H9 (cell line): ENCODE measurements at regions not wholly inside any gene's neighbourhood (a gene's known extent, or its start where the extent isn't known, plus 50 kb on each side); places are given as distances from the start of the nearest gene placed in this dataset.

Source experiments
- DNase-seq: peaks from one replicate; pipeline ENCODE4 v3.0.0-alpha.2; 2017
- H2AFZ ChIP-seq: one replicate; pipeline ENCODE4 v1.6.1; 2013; ENCODE audit warnings: mild to moderate bottlenecking, low read length, control low read depth, moderate library complexity
- H2AK5ac ChIP-seq: 2 replicates; pipeline ENCODE4 v1.6.1; 2013; ENCODE audit warnings: low read length, control low read depth, mixed read lengths; ENCODE audit not compliant: insufficient read length
- H2BK120ac ChIP-seq: one replicate; pipeline ENCODE4 v1.6.1; 2013; ENCODE audit warnings: low read depth, mild to moderate bottlenecking, low read length, control low read depth, inconsistent platforms; ENCODE audit not compliant: poor library complexity, severe bottlenecking
- H2BK12ac ChIP-seq: 2 replicates; pipeline ENCODE4 v1.6.1; 2013; ENCODE audit warnings: low read length, control low read depth, mixed read lengths, low read depth; ENCODE audit not compliant: insufficient read length
- H2BK15ac ChIP-seq: 2 replicates; pipeline ENCODE4 v1.6.1; 2013; ENCODE audit warnings: low read depth, low read length, control low read depth
- H2BK20ac ChIP-seq: one replicate; pipeline ENCODE4 v1.6.1; 2013; ENCODE audit warnings: low read depth, mild to moderate bottlenecking, low read length, control low read depth, inconsistent platforms; ENCODE audit not compliant: poor library complexity, severe bottlenecking
- H2BK5ac ChIP-seq: 2 replicates; pipeline ENCODE4 v1.6.1; 2013; ENCODE audit warnings: low read length, control low read depth, mixed read lengths; ENCODE audit not compliant: insufficient read length
- H3K14ac ChIP-seq: 2 replicates; pipeline ENCODE4 v1.6.1; 2013; ENCODE audit warnings: low read length, control low read depth; ENCODE audit not compliant: insufficient read depth
- H3K18ac ChIP-seq: 2 replicates; pipeline ENCODE4 v1.6.1; 2013; ENCODE audit warnings: low read depth, mild to moderate bottlenecking, mixed read lengths, low read length, control low read depth; ENCODE audit not compliant: insufficient read length
- H3K23ac ChIP-seq: 2 replicates; pipeline ENCODE4 v1.6.1; 2013; ENCODE audit warnings: low read length, control low read depth, mixed read lengths, low read depth; ENCODE audit not compliant: insufficient read length
- H3K23me2 ChIP-seq: 2 replicates; pipeline ENCODE4 v1.6.1; 2013; ENCODE audit warnings: low read depth, mild to moderate bottlenecking, mixed read lengths, low read length, control low read depth; ENCODE audit not compliant: insufficient read length, poor library complexity, severe bottlenecking
- H3K27ac ChIP-seq: 2 replicates; pipeline ENCODE4 v1.5.1; 2013; ENCODE audit warnings: low read length, control low read depth, mixed read lengths, low read depth; ENCODE audit not compliant: insufficient read length
- H3K27me3 ChIP-seq: 2 replicates; pipeline ENCODE4 v1.6.1; 2013; ENCODE audit warnings: low read length, control low read depth, inconsistent platforms; ENCODE audit not compliant: insufficient read depth
- H3K4ac ChIP-seq: 2 replicates; pipeline ENCODE4 v1.6.1; 2013; ENCODE audit warnings: low read depth, mild to moderate bottlenecking, control low read depth, inconsistent platforms, low read length, moderate library complexity
- H3K4me1 ChIP-seq: 2 replicates; pipeline ENCODE4 v1.6.1; 2013; ENCODE audit warnings: low read length, control low read depth, inconsistent platforms; ENCODE audit not compliant: insufficient read depth
- H3K4me2 ChIP-seq: 2 replicates; pipeline ENCODE4 v1.6.1; 2013; ENCODE audit warnings: low read length, control low read depth, mixed read lengths; ENCODE audit not compliant: insufficient read length, insufficient read depth
- H3K56ac ChIP-seq: 2 replicates; pipeline ENCODE4 v1.6.1; 2013; ENCODE audit warnings: low read depth, mild to moderate bottlenecking, mixed read lengths, low read length, control low read depth; ENCODE audit not compliant: insufficient read length
- H3K79me1 ChIP-seq: 2 replicates; pipeline ENCODE4 v1.6.1; 2013; ENCODE audit warnings: low read depth, mild to moderate bottlenecking, moderate library complexity, low read length, control low read depth, inconsistent platforms; ENCODE audit not compliant: insufficient read depth, poor library complexity, severe bottlenecking
- H3K79me2 ChIP-seq: 2 replicates; pipeline ENCODE4 v1.6.1; 2013; ENCODE audit warnings: low read length, control low read depth, inconsistent platforms; ENCODE audit not compliant: insufficient read depth
- H3K9ac ChIP-seq: 2 replicates; pipeline ENCODE4 v1.6.1; 2013; ENCODE audit warnings: low read length, control low read depth, mixed read lengths; ENCODE audit not compliant: insufficient read length; ENCODE audit errors: extremely low read depth
- H3K9me3 ChIP-seq: one replicate; pipeline ENCODE4 v1.6.1; 2013; ENCODE audit warnings: low read depth, low read length, inconsistent platforms; ENCODE audit not compliant: control insufficient read depth
- H3T11ph ChIP-seq: one replicate; pipeline ENCODE4 v1.6.1; 2013; ENCODE audit warnings: mild to moderate bottlenecking, low read length, control low read depth, inconsistent platforms
- H4K20me1 ChIP-seq: one replicate; pipeline ENCODE4 v1.6.1; 2013; ENCODE audit not compliant: control insufficient read depth, insufficient read length, insufficient read depth
- H4K5ac ChIP-seq: 2 replicates; pipeline ENCODE4 v1.6.1; 2013; ENCODE audit warnings: low read depth, mild to moderate bottlenecking, mixed read lengths, low read length, control low read depth; ENCODE audit not compliant: insufficient read length
- H4K8ac ChIP-seq: replicated peaks from 2 replicates; pipeline ENCODE4 v1.6.1; 2013; ENCODE audit warnings: low read length, control low read depth, mixed read lengths, low read depth; ENCODE audit not compliant: insufficient read length
- H4K91ac ChIP-seq: 2 replicates; pipeline ENCODE4 v1.6.1; 2013; ENCODE audit warnings: low read depth, mild to moderate bottlenecking, moderate library complexity, mixed read lengths, low read length, control low read depth; ENCODE audit not compliant: insufficient read length
- H3K27ac Mint-ChIP-seq, 3 experiments: 2 replicates in 2 of 3; 3 replicates in 1 of 3; pipeline ENCODE4 v1.8.0; 2020 to 2021; ENCODE audit warnings: mixed read lengths in 3 of 3, mild to moderate bottlenecking in 1 of 3, moderate library complexity in 1 of 3
- H3K27me3 Mint-ChIP-seq: 2 replicates; pipeline ENCODE4 v1.8.0; 2021; ENCODE audit warnings: low read depth, mild to moderate bottlenecking, moderate library complexity, mixed read lengths
- H3K36me3 Mint-ChIP-seq, 3 experiments: 2 replicates in 2 of 3; 3 replicates in 1 of 3; pipeline ENCODE4 v1.8.0; 2020 to 2021; ENCODE audit warnings: low read depth in 3 of 3, mixed read lengths in 3 of 3; ENCODE audit not compliant: insufficient read depth in 1 of 3
- H3K4me1 Mint-ChIP-seq, 2 experiments: 2 replicates each; pipeline ENCODE4 v1.8.0; 2020; ENCODE audit warnings: mixed read lengths in 2 of 2
- H3K4me3 Mint-ChIP-seq, 2 experiments: 2 replicates in 1 of 2; 3 replicates in 1 of 2; pipeline ENCODE4 v1.8.0; 2020 to 2021; ENCODE audit warnings: mild to moderate bottlenecking in 2 of 2, mixed read lengths in 2 of 2, moderate library complexity in 1 of 2
- H3K9me3 Mint-ChIP-seq, 2 experiments: 2 replicates in 1 of 2; 3 replicates in 1 of 2; pipeline ENCODE4 v1.8.0; 2020; ENCODE audit warnings: mild to moderate bottlenecking in 2 of 2, mixed read lengths in 2 of 2, moderate library complexity in 1 of 2
- WGBS: extraction: QIAGEN DNeasy Blood & Tissue Kit; methylation state at CpG from one replicate; pipeline ENCODE4 v1.1.7; 2013; ENCODE audit warnings: missing lambda C conversion rate, low lambda C conversion rate, mixed read lengths; ENCODE audit not compliant: insufficient read length; ENCODE audit errors: extremely low coverage; 5-methylcytosine and 5-hydroxymethylcytosine counted together
- TF ChIP-seq, protein P1 (sequence below): fragments of 200-600 bp; sonication (generic); conservative IDR thresholded peaks from 3 replicates; pipeline ENCODE4 v1.8.0; 2021; ENCODE audit warnings: antibody characterized with exemption, mild to moderate bottlenecking

DNA sequence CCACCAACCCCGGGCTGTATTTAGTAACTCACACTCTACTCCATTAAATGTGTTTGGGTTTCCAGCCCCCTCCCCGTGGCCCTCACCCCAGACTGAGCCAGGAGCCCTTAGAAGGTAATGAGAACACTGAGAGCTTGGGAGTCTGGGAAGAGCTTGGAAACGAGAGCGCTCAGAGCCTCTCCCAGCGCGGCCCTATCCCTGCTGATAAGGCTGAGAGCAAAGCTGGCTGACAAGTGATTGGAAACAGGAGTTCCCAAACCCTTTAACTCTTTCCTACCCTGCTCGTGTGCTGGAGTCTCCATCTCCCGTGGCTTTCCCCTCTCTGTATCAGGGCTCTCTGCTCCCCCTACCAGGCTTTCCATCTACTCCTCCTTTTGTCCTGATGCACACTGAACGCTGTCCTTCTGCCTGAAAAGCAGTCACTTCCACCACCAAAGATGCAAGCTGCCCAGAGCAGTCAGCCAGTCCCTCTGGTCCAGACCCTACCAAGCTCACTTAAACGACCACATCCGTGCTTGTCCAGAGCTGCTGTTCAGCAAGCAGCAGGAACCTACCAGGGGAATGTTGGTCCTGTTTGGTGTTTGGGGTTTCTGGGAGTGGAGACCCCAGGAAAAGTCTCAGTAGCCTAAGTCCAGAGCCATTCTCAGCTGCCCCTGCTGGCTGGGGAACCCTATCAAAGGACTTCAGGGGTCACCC lies 100.0 kb upstream of the PKDCC start:
- peak overlapping the region; percentile 38 to 96 (median 90) for H3K27ac Mint-ChIP-seq
- Histone ChIP-seq H2BK120ac (no peak overlapping the region), H2BK5ac (no peak overlapping the region), H2BK15ac (no peak overlapping the region), H4K5ac (no peak overlapping the region), H3K4me2 (peak overlapping the region; percentile 31), H2BK20ac (no peak overlapping the region), H3T11ph (no peak overlapping the region), H3K9me3 (no peaks in the 10 kb centered on the region), H4K20me1 (no peaks in the 10 kb centered on the region), H2AFZ (no peak overlapping the region), H3K23me2 (no peaks in the 10 kb centered on the region), H3K23ac (no peak overlapping the region), H3K27me3 (no peaks in the 10 kb centered on the region), H2BK12ac (no peak overlapping the region), H3K4me1 (peaks cover 16% of the 10 kb centered on the region), H3K79me1 (no peaks in the 10 kb centered on the region), H3K79me2 (no peaks in the 10 kb centered on the region), H3K14ac (0 out of 2 replicates have a peak overlapping the region, but pooled peaks have one; percentile 46), H3K27ac (no peak overlapping the region), H3K4ac (no peak overlapping the region), H3K9ac (no peak overlapping the region), H3K18ac (peak overlapping the region; percentile 62), H4K91ac (no peak overlapping the region), H4K8ac (no peak overlapping the region), H3K56ac (no peak overlapping the region), H2AK5ac (no peak overlapping the region)
- H3K27me3 Mint-ChIP-seq: peaks cover 2% of the 10 kb centered on the region
- peak overlapping the region; percentile 3 to 35; a peak in 2 of 5 replicates for H3K4me3 Mint-ChIP-seq
- peaks cover 55 to 57% of the 10 kb centered on the region in 2 experiments for H3K4me1 Mint-ChIP-seq
- no CpG with 5 or more reads among the region's 11 CpGs for WGBS
- no peaks in the 10 kb centered on the region; a peak in 1 of 5 replicates for H3K9me3 Mint-ChIP-seq
- TF ChIP-seq, protein P1, sequence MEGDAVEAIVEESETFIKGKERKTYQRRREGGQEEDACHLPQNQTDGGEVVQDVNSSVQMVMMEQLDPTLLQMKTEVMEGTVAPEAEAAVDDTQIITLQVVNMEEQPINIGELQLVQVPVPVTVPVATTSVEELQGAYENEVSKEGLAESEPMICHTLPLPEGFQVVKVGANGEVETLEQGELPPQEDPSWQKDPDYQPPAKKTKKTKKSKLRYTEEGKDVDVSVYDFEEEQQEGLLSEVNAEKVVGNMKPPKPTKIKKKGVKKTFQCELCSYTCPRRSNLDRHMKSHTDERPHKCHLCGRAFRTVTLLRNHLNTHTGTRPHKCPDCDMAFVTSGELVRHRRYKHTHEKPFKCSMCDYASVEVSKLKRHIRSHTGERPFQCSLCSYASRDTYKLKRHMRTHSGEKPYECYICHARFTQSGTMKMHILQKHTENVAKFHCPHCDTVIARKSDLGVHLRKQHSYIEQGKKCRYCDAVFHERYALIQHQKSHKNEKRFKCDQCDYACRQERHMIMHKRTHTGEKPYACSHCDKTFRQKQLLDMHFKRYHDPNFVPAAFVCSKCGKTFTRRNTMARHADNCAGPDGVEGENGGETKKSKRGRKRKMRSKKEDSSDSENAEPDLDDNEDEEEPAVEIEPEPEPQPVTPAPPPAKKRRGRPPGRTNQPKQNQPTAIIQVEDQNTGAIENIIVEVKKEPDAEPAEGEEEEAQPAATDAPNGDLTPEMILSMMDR: no peak
- no peaks in the 10 kb centered on the region; a peak in 1 of 7 replicates for H3K36me3 Mint-ChIP-seq
- DNase-seq: peak; percentile 60
